Endothelial cell (in vitro differentiated cells): ENCODE measurements at regions not wholly inside any gene's neighbourhood (a gene's known extent, or its start where the extent isn't known, plus 50 kb on each side); places are given as distances from the start of the nearest gene placed in this dataset.
A peak's percentile ranks its signal among the peaks of the same experiment; 100 is the strongest.

Experiments used
- DNase-seq: peaks from one replicate; pipeline ENCODE4 v3.0.0; 2021; ENCODE audit warnings: low spot score
- H3K27ac Mint-ChIP-seq: one replicate; pipeline ENCODE4 v1.8.0; 2021; ENCODE audit warnings: mixed read lengths, inconsistent platforms; ENCODE audit not compliant: unreplicated experiment
- H3K27me3 Mint-ChIP-seq: one replicate; pipeline ENCODE4 v1.8.0; 2021; ENCODE audit warnings: mild to moderate bottlenecking, moderate library complexity, mixed read lengths, inconsistent platforms; ENCODE audit not compliant: unreplicated experiment
- H3K36me3 Mint-ChIP-seq: one replicate; pipeline ENCODE4 v1.8.0; 2021; ENCODE audit warnings: mild to moderate bottlenecking, low read depth, mixed read lengths, inconsistent platforms; ENCODE audit not compliant: unreplicated experiment
- H3K4me1 Mint-ChIP-seq: one replicate; pipeline ENCODE4 v1.8.0; 2021; ENCODE audit warnings: mild to moderate bottlenecking, mixed read lengths, inconsistent platforms; ENCODE audit not compliant: unreplicated experiment
- H3K4me3 Mint-ChIP-seq: one replicate; pipeline ENCODE4 v1.8.0; 2021; ENCODE audit warnings: mild to moderate bottlenecking, mixed read lengths, inconsistent platforms; ENCODE audit not compliant: unreplicated experiment
- H3K9me3 Mint-ChIP-seq: one replicate; pipeline ENCODE4 v1.8.0; 2021; ENCODE audit warnings: mixed read lengths, inconsistent platforms; ENCODE audit not compliant: unreplicated experiment
- TF ChIP-seq, protein P1 (sequence below): fragments of 200-600 bp; sonication (generic); IDR thresholded peaks from one replicate; pipeline ENCODE4 v1.5.0; 2021; ENCODE audit warnings: antibody characterized with exemption; ENCODE audit not compliant: unreplicated experiment

GRCh38 chr6:168167431-168168315 lies 88.7 kb upstream of the FRMD1 start:
- Mint-ChIP-seq H3K4me1 (peaks cover 4% of the 10 kb centered on the region), H3K36me3 (peaks cover 3% of the 10 kb centered on the region), H3K9me3 (no peaks in the 10 kb centered on the region), H3K27me3 (peaks cover 5% of the 10 kb centered on the region), H3K4me3 (peak overlapping the region; percentile 74), H3K27ac (no peak overlapping the region)
- TF ChIP-seq, protein P1, sequence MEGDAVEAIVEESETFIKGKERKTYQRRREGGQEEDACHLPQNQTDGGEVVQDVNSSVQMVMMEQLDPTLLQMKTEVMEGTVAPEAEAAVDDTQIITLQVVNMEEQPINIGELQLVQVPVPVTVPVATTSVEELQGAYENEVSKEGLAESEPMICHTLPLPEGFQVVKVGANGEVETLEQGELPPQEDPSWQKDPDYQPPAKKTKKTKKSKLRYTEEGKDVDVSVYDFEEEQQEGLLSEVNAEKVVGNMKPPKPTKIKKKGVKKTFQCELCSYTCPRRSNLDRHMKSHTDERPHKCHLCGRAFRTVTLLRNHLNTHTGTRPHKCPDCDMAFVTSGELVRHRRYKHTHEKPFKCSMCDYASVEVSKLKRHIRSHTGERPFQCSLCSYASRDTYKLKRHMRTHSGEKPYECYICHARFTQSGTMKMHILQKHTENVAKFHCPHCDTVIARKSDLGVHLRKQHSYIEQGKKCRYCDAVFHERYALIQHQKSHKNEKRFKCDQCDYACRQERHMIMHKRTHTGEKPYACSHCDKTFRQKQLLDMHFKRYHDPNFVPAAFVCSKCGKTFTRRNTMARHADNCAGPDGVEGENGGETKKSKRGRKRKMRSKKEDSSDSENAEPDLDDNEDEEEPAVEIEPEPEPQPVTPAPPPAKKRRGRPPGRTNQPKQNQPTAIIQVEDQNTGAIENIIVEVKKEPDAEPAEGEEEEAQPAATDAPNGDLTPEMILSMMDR: no peak
- DNase-seq: no peak

- no peak overlapping the region for H3K27ac Mint-ChIP-seq
- no peak overlapping the region for H3K4me3 Mint-ChIP-seq
- peaks cover 5% of the 10 kb centered on the region for H3K27me3 Mint-ChIP-seq
- peaks cover 4% of the 10 kb centered on the region for H3K4me1 Mint-ChIP-seq
- H3K9me3 Mint-ChIP-seq: no peaks in the 10 kb centered on the region
- H3K36me3 Mint-ChIP-seq: peaks cover 3% of the 10 kb centered on the region
- TF ChIP-seq, protein P1: no peak
- DNase-seq: no peak
Measured at GRCh38 chr6:168166627-168167026, 87.6 kb upstream of the FRMD1 start.

- Mint-ChIP-seq H3K4me1 (peaks cover 4% of the 10 kb centered on the region), H3K36me3 (peaks cover 3% of the 10 kb centered on the region), H3K27me3 (peaks cover 5% of the 10 kb centered on the region), H3K27ac (no peak overlapping the region), H3K9me3 (no peaks in the 10 kb centered on the region), H3K4me3 (no peak overlapping the region)
- DNase-seq: no peak
- TF ChIP-seq, protein P1: no peak
Measured at GRCh38 chr6:168165891-168166290, 86.9 kb upstream of the FRMD1 start.

- Mint-ChIP-seq H3K4me1 (peaks cover 4% of the 10 kb centered on the region), H3K4me3 (no peak overlapping the region), H3K9me3 (no peaks in the 10 kb centered on the region), H3K27ac (no peak overlapping the region), H3K27me3 (peaks cover 5% of the 10 kb centered on the region), H3K36me3 (peaks cover 3% of the 10 kb centered on the region)
- DNase-seq: no peak
- TF ChIP-seq, protein P1: no peak
Measured at GRCh38 chr6:168165373-168165772, 86.4 kb upstream of the FRMD1 start.

- H3K9me3 Mint-ChIP-seq: no peaks in the 10 kb centered on the region
- peaks cover 3% of the 10 kb centered on the region for H3K36me3 Mint-ChIP-seq
- no peak overlapping the region for H3K4me3 Mint-ChIP-seq
- no peak for DNase-seq
- peaks cover 4% of the 10 kb centered on the region for H3K4me1 Mint-ChIP-seq
- no peak overlapping the region for H3K27ac Mint-ChIP-seq
- TF ChIP-seq, protein P1: no peak
- peaks cover 5% of the 10 kb centered on the region for H3K27me3 Mint-ChIP-seq
Measured at GRCh38 chr6:168164462-168165061, 85.5 kb upstream of the FRMD1 start.
